ENCODE measurements at regions not wholly inside any gene's neighbourhood (a gene's known extent, or its start where the extent isn't known, plus 50 kb on each side); places are given as distances from the start of the nearest gene placed in this dataset.

DNA sequence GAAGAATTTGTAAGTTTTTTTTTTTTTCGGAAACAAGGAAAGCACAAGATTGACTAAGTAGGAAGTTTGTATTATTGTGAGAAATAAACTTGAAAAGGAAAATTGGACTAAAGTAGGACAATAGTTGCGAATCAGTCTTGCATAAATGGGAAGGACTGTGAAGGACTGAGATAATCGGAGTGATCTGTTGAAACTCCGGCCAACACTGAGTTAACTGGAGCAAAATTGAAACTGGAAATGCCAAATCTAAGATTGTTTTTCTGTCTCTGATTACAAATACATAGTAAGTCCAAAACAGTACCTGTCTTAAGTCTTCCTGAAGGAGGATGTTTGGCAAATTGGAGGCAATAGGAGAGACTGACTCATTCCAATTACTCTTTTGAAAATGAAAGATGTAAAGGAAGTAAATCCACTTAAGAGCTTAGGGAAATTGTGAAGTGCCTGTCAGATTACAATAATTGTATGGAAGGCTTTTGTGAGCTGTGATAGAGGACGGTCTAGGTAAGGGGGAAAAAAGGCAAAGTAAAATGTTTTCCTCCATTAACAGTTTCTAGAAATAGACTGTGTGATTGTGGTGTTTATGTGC lies 204.9 kb upstream of the CYRIA start:
- DNase-seq, result no peak

- no peak for DNase-seq
Measured at GRCh38 chr2:16869711-16870110, 204.1 kb upstream of the CYRIA start.

GRCh38 chr2:16862471-16862870 lies 196.8 kb upstream of the CYRIA start:
- no peak for DNase-seq

DNA sequence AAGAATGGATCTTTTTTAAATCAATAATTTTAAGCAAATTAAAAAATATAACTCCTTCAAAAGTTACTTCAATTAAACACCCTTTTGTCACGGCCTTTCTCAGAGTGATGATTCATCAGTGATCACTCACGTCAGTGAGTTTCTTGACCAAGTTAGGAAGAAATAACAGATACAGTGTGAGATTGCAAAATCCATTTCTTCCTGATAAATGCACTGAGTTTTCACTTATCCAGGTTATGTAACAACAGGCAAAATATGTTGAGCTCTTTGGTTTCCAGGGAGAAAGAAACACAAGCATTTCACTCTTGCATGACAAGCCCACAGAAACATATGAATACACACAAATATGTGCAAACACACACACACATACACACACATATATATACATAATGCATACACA lies 195.9 kb upstream of the CYRIA start:
- no peak for DNase-seq

GRCh38 chr2:16861111-16861510 lies 195.5 kb upstream of the CYRIA start:
- DNase-seq, result no peak

DNA sequence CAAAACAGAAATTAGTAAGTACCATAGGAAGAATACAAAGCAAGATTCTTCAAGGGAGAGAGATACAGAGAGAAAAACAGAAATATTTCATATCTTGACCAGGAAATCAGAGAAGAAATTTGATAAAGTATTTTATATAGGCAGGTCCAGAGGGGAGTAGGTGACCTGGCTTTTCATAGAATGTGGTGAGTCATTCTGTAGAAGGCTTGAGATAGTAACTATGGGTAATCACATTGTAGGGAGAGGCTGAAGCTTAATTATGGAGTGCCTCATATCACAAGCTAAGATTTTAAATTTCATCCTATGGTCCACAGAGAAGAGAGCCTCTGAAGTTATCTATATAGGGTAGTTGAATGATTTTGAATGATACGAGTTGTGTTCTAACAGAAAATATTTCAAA lies 195.0 kb upstream of the CYRIA start:
- DNase-seq, result no peak

DNA sequence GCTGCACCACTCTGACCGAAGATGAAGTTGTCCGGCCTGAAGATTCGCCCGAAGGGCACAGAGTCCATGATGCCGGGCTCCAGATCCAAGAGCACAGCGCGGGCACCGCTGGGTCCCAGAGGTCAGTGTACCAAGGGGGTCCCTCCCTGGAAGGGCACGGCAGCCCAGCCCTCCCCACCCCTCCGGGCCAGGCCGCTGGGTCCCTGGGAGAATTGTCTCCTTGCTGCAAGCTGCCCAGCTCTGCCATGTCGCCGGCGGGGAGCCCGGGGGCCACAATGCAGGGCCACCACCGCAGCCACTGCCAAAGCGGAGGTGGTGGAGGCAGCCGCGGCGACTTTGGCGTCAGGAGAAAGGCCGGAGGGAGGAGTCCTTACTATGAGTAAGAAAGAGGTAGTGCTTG lies 189.5 kb upstream of the CYRIA start:
- no peak for DNase-seq

DNA sequence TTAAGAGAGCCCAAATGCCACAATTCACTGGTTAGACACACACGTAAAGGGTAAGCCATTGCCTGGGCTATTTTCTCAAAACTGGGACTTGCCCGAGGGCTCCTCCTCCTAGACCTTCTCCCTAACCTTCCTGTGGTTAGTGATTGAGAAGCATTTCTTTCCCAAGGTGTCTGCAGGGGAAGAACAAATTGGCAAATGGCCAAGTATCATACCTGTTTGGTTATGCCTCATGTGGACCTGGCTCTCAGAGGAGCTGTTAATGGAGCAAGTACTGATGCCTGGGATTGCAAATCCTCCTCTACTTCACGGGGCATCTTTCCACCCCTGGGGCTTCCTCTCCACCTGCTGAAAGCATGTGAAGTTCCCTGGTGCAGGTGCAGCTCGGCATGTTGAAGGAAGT lies 187.5 kb upstream of the CYRIA start:
- DNase-seq, result no peak

DNA sequence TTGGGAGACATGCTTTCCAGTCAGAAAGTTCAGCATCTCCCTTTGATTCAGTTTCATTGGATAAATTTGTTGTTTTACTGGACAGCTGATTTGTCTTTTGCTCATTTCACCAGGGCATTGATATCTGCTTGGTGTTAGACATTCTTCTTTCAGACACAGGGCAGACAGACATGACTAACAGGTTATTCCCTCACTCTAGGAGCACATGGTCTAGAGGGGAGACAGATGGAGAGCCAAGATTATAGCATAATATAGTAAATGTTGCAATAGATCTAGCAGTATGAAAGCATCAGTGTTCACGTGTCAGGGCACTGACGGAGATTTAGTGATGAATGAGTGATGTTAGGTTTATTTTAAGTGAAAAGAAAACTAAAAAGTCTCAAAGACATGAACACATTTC lies 187.0 kb upstream of the CYRIA start:
- DNase-seq, result no peak

GRCh38 chr2:16851126-16851525 lies 185.5 kb upstream of the CYRIA start:
- no peak for DNase-seq

GRCh38 chr2:16840496-16841172 lies 175.0 kb upstream of the CYRIA start:
- no peak for DNase-seq

- no peak for DNase-seq
Measured at GRCh38 chr2:16832910-16833309, 167.3 kb upstream of the CYRIA start.

DNA sequence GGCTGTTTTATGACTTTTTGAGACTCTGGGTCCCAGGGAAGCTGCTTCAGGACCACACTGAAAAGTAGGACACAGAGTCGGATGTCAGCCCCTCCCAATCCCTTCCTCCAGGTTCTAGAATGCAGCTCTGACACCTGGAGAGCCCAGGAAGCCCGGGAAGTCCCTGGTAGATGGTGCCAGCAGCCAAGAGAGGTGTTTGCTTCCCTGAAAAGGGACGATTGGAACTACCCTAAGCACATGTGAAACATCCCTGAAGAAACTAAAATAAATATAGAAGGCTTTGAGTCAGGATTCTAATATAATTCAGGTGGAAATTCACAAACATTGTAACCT lies 163.2 kb upstream of the CYRIA start:
- DNase-seq, result no peak

- DNase-seq, result no peak
Measured at GRCh38 chr2:16828044-16828827, 162.6 kb upstream of the CYRIA start.

DNA sequence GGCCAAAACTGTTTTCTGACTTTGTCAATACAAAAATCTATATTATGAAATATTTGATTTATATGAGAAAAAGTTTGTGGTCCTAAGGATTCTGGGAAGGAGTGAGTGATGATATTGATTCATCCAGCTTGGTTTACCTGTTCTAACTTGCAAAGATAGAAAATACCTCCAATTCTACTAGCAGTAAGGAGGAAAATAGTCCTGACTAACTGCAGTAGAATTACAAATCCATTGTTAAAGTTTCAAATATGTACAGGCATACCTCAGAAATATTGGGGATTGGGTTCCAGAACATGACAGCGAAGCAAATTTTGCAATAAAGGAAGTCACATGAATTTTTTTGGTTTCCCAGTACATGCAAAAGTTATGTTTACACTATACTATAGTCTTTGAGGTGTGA lies 158.8 kb upstream of the CYRIA start:
- DNase-seq, result no peak

- no peak for DNase-seq
Measured at GRCh38 chr2:16821692-16822091, 156.1 kb upstream of the CYRIA start.

- DNase-seq, result no peak
Measured at GRCh38 chr2:16818203-16818556, 152.5 kb upstream of the CYRIA start.

DNA sequence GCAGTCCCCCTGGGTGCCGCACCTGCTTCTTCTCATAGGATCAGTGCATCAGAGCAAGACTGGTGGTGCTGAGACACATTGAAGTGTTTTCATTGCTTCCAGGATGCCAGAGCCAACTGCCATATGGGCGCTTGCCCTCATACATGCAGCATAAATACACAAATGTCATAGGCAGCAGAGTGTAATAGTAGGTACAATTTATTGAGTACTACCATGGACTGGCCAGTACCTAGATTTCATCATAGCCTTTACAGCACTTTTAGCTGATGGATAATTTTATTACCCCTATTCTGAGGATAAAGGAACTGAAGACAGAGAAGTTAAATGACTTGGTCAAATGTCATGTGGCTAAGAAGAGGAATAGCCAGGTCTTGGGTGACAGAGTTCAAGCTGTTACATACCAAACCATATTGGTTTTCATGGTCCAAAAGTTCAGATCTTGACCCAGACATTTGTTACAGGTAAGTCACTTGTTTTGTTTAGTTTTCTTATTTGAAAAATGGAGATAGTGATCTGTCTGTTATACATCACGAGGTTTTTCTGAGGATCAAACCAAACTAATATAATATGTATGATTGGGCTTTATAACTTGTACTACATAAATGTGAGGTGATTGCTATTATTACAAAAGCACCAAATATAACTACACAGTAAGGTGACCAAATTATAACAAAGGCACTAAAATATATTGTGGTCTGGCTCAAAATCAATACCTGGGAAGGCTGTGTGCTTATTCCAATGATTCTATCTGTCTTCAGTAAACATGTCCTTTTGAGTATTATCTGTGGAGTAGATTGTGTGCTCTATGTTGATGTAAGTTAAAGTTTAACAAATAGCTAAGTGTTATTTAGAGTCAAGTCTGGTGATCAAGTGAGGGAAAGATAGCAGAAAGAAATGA lies 151.9 kb upstream of the CYRIA start:
- DNase-seq, result no peak

GRCh38 chr2:16816522-16816921 lies 150.9 kb upstream of the CYRIA start:
- DNase-seq, result no peak

DNA sequence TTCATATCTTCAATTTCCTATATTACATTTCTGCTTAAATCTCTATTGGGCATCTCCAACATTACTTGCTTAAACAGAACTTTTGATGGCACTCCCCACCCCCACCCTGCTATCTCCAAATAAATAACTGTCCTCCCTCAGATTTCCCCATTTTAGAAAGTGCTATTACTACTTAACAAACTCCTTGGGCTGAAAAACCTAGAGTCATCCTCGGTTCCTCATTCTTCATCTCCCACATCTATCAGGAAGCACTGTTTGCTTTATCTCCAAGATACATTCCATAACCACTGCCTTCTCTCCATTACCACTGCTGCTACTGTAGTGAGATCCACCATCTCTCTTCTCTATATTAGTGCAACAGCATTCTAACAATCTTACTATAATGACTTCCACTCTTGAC lies 150.4 kb upstream of the CYRIA start:
- DNase-seq, result no peak

DNA sequence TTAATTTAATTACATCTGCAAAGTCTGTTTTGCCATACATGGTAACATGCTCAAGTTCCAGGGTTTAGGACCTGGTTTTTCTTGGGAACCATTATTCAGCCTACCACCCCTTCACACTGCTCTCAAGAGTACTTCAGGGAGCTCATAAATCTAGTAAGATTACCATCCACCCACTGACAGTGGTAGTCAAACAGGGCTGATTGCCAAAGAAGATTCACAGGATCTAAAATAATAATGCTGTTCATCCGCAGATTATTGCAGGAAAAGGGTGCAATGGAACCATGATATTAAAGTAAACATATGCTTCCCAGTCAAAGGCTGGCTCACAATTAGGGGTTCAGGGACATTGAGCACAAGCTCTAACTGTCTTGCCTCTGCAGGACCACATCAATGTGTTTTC lies 148.0 kb upstream of the CYRIA start:
- no peak for DNase-seq

GRCh38 chr2:16798472-16798871 lies 132.8 kb upstream of the CYRIA start:
- no peak for DNase-seq

- no peak for DNase-seq
Measured at GRCh38 chr2:16791496-16791895, 125.9 kb upstream of the CYRIA start.
